Fibroblast of lung (primary cell): ENCODE measurements at regions not wholly inside any gene's neighbourhood (a gene's known extent, or its start where the extent isn't known, plus 50 kb on each side); places are given as distances from the start of the nearest gene placed in this dataset.

Source experiments
- DNase-seq, 2 donors: peaks; one replicate each; pipeline versions ENCODE4 v3.0.0 to v3.0.0-alpha.2; 2010; ENCODE audit warnings: low read depth in 2 of 2
- H2AFZ ChIP-seq: 2 replicates; pipeline ENCODE4 v1.5.1; 2012; ENCODE audit warnings: low read length, control low read depth, inconsistent platforms
- H3K27ac ChIP-seq: 2 replicates; pipeline ENCODE4 v1.5.1; 2011; ENCODE audit warnings: low read length, control low read depth; ENCODE audit not compliant: insufficient read depth
- H3K27me3 ChIP-seq: 2 replicates; pipeline ENCODE4 v1.5.1; 2011; ENCODE audit warnings: mild to moderate bottlenecking, low read length; ENCODE audit not compliant: control insufficient read depth, insufficient read depth
- H3K36me3 ChIP-seq: 2 replicates; pipeline ENCODE4 v1.5.1; 2011; ENCODE audit warnings: low read length; ENCODE audit not compliant: control insufficient read depth, insufficient read depth
- H3K4me1 ChIP-seq: 2 replicates; pipeline ENCODE4 v1.5.1; 2011; ENCODE audit warnings: low read length; ENCODE audit not compliant: control insufficient read depth, insufficient read depth; ENCODE audit errors: extremely low read depth
- H3K4me2 ChIP-seq: 2 replicates; pipeline ENCODE4 v1.5.1; 2011; ENCODE audit warnings: low read length, control low read depth; ENCODE audit not compliant: insufficient read depth; ENCODE audit errors: extremely low read depth
- H3K4me3 ChIP-seq, 4 experiments: fragments of 200-600 bp in 1 of 4; sonication (generic) in 1 of 4; replicated peaks in 1 of 4; 2 replicates each; pipeline ENCODE4 v1.5.1; 2011 to 2016; ENCODE audit warnings: low read length in 4 of 4, low read depth in 3 of 4, mild to moderate bottlenecking in 3 of 4, control low read depth in 2 of 4, inconsistent platforms in 1 of 4, mixed read lengths in 1 of 4; ENCODE audit not compliant: insufficient read depth in 1 of 4; ENCODE audit errors: control extremely low read depth in 1 of 4
- H3K79me2 ChIP-seq: 2 replicates; pipeline ENCODE4 v1.5.1; 2012; ENCODE audit warnings: mild to moderate bottlenecking, low read length, inconsistent platforms; ENCODE audit not compliant: control insufficient read depth, insufficient read depth
- H3K9ac ChIP-seq: 2 replicates; pipeline ENCODE4 v1.5.1; 2011; ENCODE audit warnings: mild to moderate bottlenecking, low read length, control low read depth; ENCODE audit not compliant: insufficient read depth
- H3K9me3 ChIP-seq: 2 replicates; pipeline ENCODE4 v1.5.1; 2012; ENCODE audit warnings: low read depth, low read length; ENCODE audit not compliant: control insufficient read depth, insufficient read depth
- H4K20me1 ChIP-seq: 2 replicates; pipeline ENCODE4 v1.5.1; 2011; ENCODE audit warnings: low read length; ENCODE audit not compliant: control insufficient read depth, insufficient read depth; ENCODE audit errors: extremely low read depth
- CTCF ChIP-seq, 2 donors: IDR thresholded peaks in 1 of 2; conservative IDR thresholded peaks in 1 of 2; 1 replicate in 1 of 2; 2 replicates in 1 of 2; pipeline ENCODE4 v1.5.1; 2011 to 2012; ENCODE audit warnings: low read length in 2 of 2, control low read depth in 1 of 2, inconsistent platforms in 1 of 2, low read depth in 1 of 2, mild to moderate bottlenecking in 1 of 2
- EZH2 ChIP-seq: IDR thresholded peaks from 2 replicates; pipeline ENCODE4 v1.5.1; 2012; ENCODE audit warnings: low read length, control low read depth, mild to moderate bottlenecking; ENCODE audit errors: missing control alignments

- no peak overlapping the region for H3K27ac ChIP-seq
- H3K9ac ChIP-seq = no peak overlapping the region
- H3K79me2 ChIP-seq = no peaks in the 10 kb centered on the region
- H3K4me2 ChIP-seq = no peak overlapping the region
- no peaks in the 10 kb centered on the region for H3K27me3 ChIP-seq
- DNase-seq = no peak
- no peaks in the 10 kb centered on the region for H3K9me3 ChIP-seq
- H2AFZ ChIP-seq = no peak overlapping the region
- H3K4me1 ChIP-seq = no peaks in the 10 kb centered on the region
- H4K20me1 ChIP-seq = no peaks in the 10 kb centered on the region
- TF ChIP-seq EZH2 (no peak), CTCF (conservative IDR thresholded peaks at IDR 0.05 in 1 of 2, IDR thresholded peaks at IDR 0.05 in 1 of 2; ENCODE audit: low read depth in 1 of 2, low read length in 2 of 2) (no peak)
- no peaks in the 10 kb centered on the region for H3K36me3 ChIP-seq
- H3K4me3 ChIP-seq = no peak overlapping the region
Measured at GRCh38 chr13:60873116-60873515, 476.1 kb downstream of the TDRD3 start.

GRCh38 chr13:60869941-60870613 is 473.1 kb downstream of the TDRD3 start:
- H4K20me1 ChIP-seq = no peaks in the 10 kb centered on the region
- H3K36me3 ChIP-seq = no peaks in the 10 kb centered on the region
- no peak overlapping the region for H3K27ac ChIP-seq
- H3K4me3 ChIP-seq = no peak overlapping the region
- H2AFZ ChIP-seq = no peak overlapping the region
- no peak overlapping the region for H3K4me2 ChIP-seq
- no peaks in the 10 kb centered on the region for H3K9me3 ChIP-seq
- no peaks in the 10 kb centered on the region for H3K79me2 ChIP-seq
- H3K4me1 ChIP-seq = no peaks in the 10 kb centered on the region
- DNase-seq = no peak
- H3K9ac ChIP-seq = no peak overlapping the region
- no peaks in the 10 kb centered on the region for H3K27me3 ChIP-seq
- no peak for TF ChIP-seq EZH2
- no peak for TF ChIP-seq CTCF (conservative IDR thresholded peaks at IDR 0.05 in 1 of 2, IDR thresholded peaks at IDR 0.05 in 1 of 2; ENCODE audit: low read depth in 1 of 2, low read length in 2 of 2)

- no peak for DNase-seq
- Histone ChIP-seq H3K9me3 (no peaks in the 10 kb centered on the region), H3K27me3 (no peaks in the 10 kb centered on the region), H4K20me1 (no peaks in the 10 kb centered on the region), H3K27ac (no peak overlapping the region), H3K4me1 (no peaks in the 10 kb centered on the region), H3K4me3 (no peak overlapping the region), H2AFZ (no peak overlapping the region), H3K36me3 (no peaks in the 10 kb centered on the region), H3K9ac (no peak overlapping the region), H3K79me2 (no peaks in the 10 kb centered on the region), H3K4me2 (no peak overlapping the region)
- TF ChIP-seq CTCF (conservative IDR thresholded peaks at IDR 0.05 in 1 of 2, IDR thresholded peaks at IDR 0.05 in 1 of 2; ENCODE audit: low read depth in 1 of 2, low read length in 2 of 2) (no peak), EZH2 (no peak)
Measured at GRCh38 chr13:60869225-60869624, 472.2 kb downstream of the TDRD3 start.
